ENCODE measurements at regions not wholly inside any gene's neighbourhood (a gene's known extent, or its start where the extent isn't known, plus 50 kb on each side); places are given as distances from the start of the nearest gene placed in this dataset.
A peak's percentile ranks its signal among the peaks of the same experiment; 100 is the strongest.
"Not testable (repeated sequence)": the region's sequence is repeated elsewhere in the genome, so short reads cannot be mapped to it uniquely, and the experiment has no call there.

DNA sequence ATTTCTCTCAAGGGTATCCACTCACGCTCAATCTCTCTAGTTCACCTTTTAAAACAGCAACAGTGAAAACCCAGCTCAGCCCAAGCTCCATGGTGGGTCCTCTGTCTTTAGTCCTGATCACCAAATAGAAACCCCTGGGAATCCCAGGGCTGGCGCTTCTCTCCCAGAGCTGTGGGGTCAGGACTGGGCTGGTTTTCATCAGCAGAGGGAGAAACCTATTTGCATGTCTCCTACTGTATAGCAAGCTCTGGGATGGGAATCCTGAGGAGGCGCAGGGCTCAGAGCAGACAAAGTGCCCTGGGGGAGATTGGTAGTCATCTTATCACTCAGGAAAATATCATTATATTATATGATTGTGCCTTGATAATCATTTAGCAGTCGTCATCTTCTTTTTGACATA lies 843.1 kb downstream of the TMEM121 start:
- ATAC-seq; H3K4me3 ChIP-seq; H3K4me1 ChIP-seq; H3K9me3 ChIP-seq; H3K27ac ChIP-seq; FAIRE-seq; DNase-seq; intact Hi-C loops (cut with DNase I); H3K27me3 ChIP-seq; H3K36me3 ChIP-seq: not testable (repeated sequence)
- WGBS, 2 donors = 23 to 33% methylated on average over 3 of the region's 4 CpGs

DNA sequence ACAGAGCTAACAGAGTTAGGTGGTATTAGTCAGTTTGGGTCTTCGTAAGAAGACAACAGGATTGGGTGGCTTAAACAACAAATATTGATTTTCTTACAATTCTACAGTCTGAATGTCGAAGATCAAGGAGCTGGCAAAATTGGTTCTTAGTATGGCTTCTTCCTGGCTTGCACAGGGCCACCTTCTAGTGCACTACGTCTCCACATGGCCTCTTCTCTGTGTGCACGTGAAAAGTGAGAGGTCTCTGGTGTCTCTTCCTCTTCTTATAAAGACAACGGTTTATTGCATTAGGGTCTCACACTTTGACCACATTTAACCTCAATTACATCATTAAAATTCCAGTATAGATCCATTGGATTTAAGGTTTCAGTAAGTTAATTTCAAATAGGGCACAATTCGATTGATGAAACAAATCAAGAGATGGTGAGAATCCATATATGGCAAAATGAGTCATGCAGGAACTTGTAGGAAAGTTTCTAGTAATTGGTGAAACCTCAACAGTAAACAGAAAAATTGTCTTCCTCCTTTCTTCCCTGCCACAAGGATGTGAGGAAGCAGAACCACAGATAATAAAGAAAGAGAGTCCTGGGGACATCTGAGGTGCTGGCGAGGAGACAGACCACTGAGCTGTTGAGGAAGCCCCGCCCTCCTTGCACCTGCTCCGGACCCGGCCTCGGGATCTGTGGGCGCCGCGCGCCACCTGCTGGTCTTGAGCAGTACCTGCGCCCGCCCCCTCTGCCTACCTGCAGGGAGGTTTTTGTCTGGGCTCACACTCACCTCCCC lies 846.7 kb downstream of the TMEM121 start:
- H3K36me3 ChIP-seq = no peaks in the 10 kb centered on the region
- H3K4me3 ChIP-seq = no peak overlapping the region
- H3K9me3 ChIP-seq = no peaks in the 10 kb centered on the region
- H3K4me1 ChIP-seq = no peaks in the 10 kb centered on the region
- DNase-seq (peak; percentile 27 to 90 (median 66)), ATAC-seq (peak; percentile 75 to 95 (median 86)), FAIRE-seq (no peak)
- 15 to 16% methylated on average over 17 of the region's 17 CpGs for WGBS, 2 donors
- H3K27me3 ChIP-seq = peaks cover 0 to 9% (median 0%) of the 10 kb centered on the region in 4 donors
- no peak overlapping the region for H3K27ac ChIP-seq
- TF ChIP-seq CTCF (IDR thresholded peaks at IDR 0.05) = peak; percentile 66 to 74 (median 70)
- intact Hi-C loops (cut with DNase I) = no loop called here

DNA sequence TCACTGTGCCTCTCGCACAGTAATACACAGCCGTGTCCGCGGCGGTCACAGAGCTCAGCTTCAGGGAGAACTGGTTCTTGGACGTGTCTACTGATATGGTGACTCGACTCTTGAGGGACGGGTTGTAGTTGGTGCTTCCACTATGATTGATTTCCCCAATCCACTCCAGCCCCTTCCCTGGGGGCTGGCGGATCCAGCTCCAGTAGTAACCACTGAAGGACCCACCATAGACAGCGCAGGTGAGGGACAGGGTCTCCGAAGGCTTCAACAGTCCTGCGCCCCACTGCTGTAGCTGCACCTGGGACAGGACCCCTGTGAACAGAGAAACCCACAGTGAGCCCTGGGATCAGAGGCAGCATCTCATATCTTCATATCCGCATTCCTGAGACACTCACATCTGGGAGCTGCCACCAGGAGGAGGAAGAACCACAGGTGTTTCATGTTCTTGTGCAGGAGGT lies 847.3 kb downstream of the TMEM121 start:
- WGBS, 2 donors = 30% methylated on average over 13 of the region's 13 CpGs
- FAIRE-seq; H3K9me3 ChIP-seq; H3K36me3 ChIP-seq; H3K4me3 ChIP-seq; ATAC-seq; H3K27me3 ChIP-seq; intact Hi-C loops (cut with DNase I); DNase-seq; H3K27ac ChIP-seq; H3K4me1 ChIP-seq: not testable (repeated sequence)

DNA sequence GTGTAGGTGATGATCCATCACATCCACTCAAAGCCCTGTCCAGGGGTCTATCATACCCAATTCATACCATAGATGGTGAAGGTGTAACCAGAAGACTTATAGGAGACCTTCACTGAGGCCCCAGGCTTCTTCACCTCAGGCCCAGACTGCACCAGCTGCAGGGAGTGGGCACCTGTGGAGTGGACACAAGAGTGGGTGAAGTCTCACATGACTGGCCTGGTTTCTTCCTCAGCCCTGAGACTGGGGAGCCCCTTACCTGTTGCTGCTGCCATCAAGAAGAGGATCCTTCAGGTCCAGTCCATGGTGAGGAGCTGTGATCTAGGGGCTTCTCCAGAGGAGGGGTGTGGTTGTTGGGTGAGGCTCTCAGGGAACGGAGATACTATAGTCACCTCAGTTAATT lies 851.0 kb downstream of the TMEM121 start:
- no peak for DNase-seq
- 39 to 54% methylated on average over 1 of the region's 1 CpG for WGBS, 2 donors
- H3K27ac ChIP-seq = no peak overlapping the region
- intact Hi-C loops (cut with DNase I) = no loop called here
- no peaks in the 10 kb centered on the region for H3K36me3 ChIP-seq
- TF ChIP-seq CTCF (IDR thresholded peaks at IDR 0.05) = no peak
- H3K27me3 ChIP-seq = peaks cover 0 to 15% (median 0%) of the 10 kb centered on the region in 4 donors
- no peak overlapping the region for H3K4me3 ChIP-seq
- no peaks in the 10 kb centered on the region for H3K9me3 ChIP-seq
- no peak for ATAC-seq
- H3K4me1 ChIP-seq = no peaks in the 10 kb centered on the region
- no peak for FAIRE-seq

DNA sequence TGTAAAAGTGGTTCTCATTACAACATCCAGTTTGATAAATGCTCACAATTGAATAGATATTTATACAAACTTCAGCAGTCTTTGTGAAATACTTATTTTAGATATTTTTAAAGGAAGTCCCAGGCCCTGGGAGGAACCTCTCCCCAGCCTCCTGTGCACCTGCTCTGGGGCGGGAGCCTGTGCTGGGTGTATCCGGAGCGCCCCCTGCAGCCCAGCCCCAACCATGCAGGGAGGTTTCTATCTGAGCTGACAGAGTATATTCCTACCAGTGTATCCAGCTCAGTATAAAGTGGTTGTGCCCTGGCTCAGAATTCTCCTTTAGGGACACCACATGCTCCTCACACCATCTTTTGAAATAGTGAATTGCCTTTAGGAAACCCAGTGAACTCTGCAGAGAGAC lies 851.8 kb downstream of the TMEM121 start:
- no peaks in the 10 kb centered on the region for H3K36me3 ChIP-seq
- H3K27me3 ChIP-seq = peaks cover 0 to 15% (median 2%) of the 10 kb centered on the region in 4 donors
- no peaks in the 10 kb centered on the region for H3K4me1 ChIP-seq
- FAIRE-seq (no peak), DNase-seq (no peak), ATAC-seq (no peak)
- intact Hi-C loops (cut with DNase I) = no loop called here
- H3K9me3 ChIP-seq = no peaks in the 10 kb centered on the region
- H3K4me3 ChIP-seq = no peak overlapping the region
- WGBS, 2 donors = 2% methylated on average over 3 of the region's 3 CpGs
- TF ChIP-seq CTCF (IDR thresholded peaks at IDR 0.05) = no peak
- H3K27ac ChIP-seq = no peak overlapping the region

- 31 to 33% methylated on average over 2 of the region's 2 CpGs for WGBS, 2 donors
- Histone ChIP-seq H3K4me3 (no peak overlapping the region), H3K27ac (no peak overlapping the region), H3K36me3 (no peaks in the 10 kb centered on the region), H3K27me3 (peaks cover 0 to 19% (median 2%) of the 10 kb centered on the region in 4 donors), H3K4me1 (no peaks in the 10 kb centered on the region), H3K9me3 (no peaks in the 10 kb centered on the region)
- no peak for FAIRE-seq
- TF ChIP-seq CTCF (IDR thresholded peaks at IDR 0.05) = no peak
- ATAC-seq = no peak
- intact Hi-C loops (cut with DNase I) = no loop called here
- DNase-seq = no peak
Measured at GRCh38 chr14:106380740-106381139, 854.4 kb downstream of the TMEM121 start.

- H3K36me3 ChIP-seq; H3K9me3 ChIP-seq; H3K27ac ChIP-seq; H3K4me3 ChIP-seq; ATAC-seq; DNase-seq; intact Hi-C loops (cut with DNase I); H3K4me1 ChIP-seq; FAIRE-seq: not testable (repeated sequence)
- WGBS, 2 donors = 44 to 58% methylated on average over 9 of the region's 9 CpGs
- peaks cover 0 to 22% (median 0%) of the 10 kb centered on the region in 4 donors for H3K27me3 ChIP-seq
Measured at GRCh38 chr14:106389186-106389585, 862.8 kb downstream of the TMEM121 start.
